ENCODE measurements at regions not wholly inside any gene's neighbourhood (a gene's known extent, or its start where the extent isn't known, plus 50 kb on each side); places are given as distances from the start of the nearest gene placed in this dataset.

DNA sequence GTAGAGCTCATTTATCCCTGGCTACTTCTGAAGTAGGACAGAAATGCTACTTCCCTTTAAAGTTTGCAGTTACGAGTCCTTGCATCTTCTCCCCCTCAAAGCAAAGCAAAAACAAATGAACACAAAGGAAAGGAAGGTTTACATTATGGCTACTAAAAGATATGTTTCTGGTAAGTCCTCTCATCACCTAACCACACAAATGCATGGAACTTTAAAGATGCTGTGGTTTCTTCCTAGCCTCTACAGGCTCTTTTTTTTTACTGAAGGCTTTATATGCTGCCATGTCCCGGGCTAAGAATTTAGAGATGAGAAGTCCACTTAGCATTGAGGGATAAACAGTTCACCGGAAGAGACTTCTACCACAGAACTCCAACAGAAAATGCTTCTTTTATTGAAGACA, 291.2 kb downstream of the SS18 start:
- TF ChIP-seq EZH2phosphoT487 (IDR thresholded peaks at IDR 0.05; ENCODE audit: insufficient read depth, low read depth) (no peak), EZH2 (IDR thresholded peaks at IDR 0.05; ENCODE audit: insufficient read depth, poor library complexity, severe bottlenecking) (no peak)

Data from GM23248 (cell line).